ENCODE measurements at regions not wholly inside any gene's neighbourhood (a gene's known extent, or its start where the extent isn't known, plus 50 kb on each side); places are given as distances from the start of the nearest gene placed in this dataset.
"Not testable (repeated sequence)": the region's sequence is repeated elsewhere in the genome, so short reads cannot be mapped to it uniquely, and the experiment has no call there.

- DNase-seq = no peak
These were observed 1154.5 kb downstream of the AACS start for GRCh38 chr12:126219654-126220279.

GRCh38 chr12:126224032-126224431, 1158.8 kb downstream of the AACS start:
- no peak for DNase-seq

GRCh38 chr12:126228936-126229335, 1163.7 kb downstream of the AACS start:
- DNase-seq = no peak

GRCh38 chr12:126232711-126233110, 1167.5 kb downstream of the AACS start:
- no peak for DNase-seq

DNA sequence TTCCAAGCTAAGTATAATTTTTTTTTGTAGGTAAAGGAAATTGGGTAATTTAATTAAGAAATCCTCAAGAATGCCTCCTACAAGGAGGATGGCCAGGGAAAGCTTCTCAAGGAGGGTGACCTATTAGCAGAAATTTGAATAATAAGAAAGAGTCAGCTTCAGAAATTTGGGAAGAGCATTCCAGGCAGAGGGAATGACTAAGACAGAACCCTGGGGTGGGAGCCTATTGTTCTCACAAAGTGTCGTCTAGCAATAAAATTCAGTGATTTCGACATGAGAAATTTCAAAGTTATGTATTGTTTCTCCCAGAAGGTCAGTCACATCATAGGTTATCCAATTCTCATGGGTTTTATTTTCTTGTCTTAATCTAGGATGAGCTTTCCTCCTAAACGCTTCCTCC, 1168.4 kb downstream of the AACS start:
- no peak for DNase-seq

DNA sequence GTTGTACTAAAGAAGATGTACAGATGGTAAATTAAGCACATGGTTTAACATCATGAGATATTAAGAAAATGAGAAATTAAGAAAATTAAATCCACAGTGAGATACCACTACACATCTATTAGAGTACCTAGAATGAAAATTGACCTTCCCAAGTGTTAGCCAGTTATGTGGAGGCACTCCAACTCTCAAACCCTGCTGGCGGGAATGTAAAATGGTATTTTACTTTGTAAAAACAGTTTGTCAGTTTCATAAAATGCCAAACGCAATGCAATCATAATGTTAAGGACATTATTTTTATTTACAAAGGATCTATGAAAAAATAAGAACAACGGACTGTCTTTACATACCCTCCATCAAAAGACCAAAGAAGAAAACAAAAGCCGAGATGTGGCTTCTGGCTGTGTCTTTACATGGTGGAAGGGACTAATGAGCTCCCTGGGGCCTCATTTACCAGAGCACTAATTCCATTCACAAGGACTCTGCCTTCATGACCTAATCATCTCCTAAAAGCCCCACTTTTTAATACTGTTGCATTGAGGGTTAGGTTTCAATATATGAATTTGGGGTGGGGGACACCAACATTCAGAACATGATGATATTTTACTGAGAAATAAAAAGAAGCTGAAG, 1178.7 kb downstream of the AACS start:
- no peak for DNase-seq

DNA sequence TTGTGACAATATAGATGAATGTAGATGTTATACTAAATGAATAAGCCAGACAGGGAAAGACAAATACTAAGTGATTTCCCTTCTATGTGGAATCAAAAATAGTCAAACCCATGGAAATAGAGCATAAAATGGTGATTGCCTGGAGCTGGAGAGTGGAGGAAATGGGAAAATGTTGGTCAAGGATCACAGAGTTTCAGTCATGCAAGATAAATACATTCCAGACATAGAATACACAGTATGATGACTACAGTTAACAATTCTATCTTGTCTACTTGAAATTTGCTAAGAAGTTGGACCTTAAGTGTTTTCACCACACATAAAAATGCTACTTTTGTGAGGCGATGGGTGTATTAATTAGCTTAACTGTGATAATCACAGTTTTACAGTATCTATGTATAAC, 1182.7 kb downstream of the AACS start:
- no peak for DNase-seq

GRCh38 chr12:126248871-126249403, 1183.7 kb downstream of the AACS start:
- no peak for DNase-seq

DNA sequence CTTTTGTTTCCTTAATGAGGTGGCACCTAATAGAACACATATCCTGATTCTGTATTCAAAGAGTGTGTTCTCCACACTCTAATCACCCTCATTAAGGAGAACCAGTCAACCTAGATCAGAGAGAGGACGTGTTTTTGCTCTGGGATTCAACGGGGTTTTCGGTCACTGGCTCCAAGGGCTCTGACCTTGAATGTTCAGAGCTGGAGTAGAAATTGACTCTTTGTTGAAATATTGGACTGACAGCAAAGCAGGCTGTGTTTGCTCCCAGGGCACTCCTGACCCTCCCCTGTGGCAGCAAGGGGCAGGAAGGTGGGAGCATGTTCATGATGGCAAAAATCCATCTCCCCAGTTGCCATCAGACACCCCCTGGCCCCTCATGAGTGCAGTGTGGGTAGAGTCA, 1193.0 kb downstream of the AACS start:
- no peak for DNase-seq

DNA sequence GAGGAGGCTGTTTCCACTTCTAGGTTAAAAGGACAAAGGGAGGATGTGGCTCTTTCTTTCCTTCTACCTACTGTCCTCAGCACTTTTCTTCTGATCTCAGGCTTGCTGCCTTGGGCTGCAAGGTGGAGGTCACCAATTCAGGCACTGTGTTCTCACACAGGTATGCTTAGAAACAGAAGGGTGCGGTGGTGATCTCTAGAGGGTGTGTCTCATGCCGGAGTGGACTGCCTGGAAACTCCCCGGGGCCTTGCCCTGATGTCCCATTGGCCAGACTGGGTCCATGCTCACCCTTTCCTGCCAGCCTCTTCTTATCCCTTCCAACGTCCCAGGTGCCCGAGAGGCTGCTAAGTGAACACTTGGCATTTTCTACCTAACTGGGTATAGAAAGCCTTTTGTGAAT, 1197.6 kb downstream of the AACS start:
- no peak for DNase-seq

GRCh38 chr12:126268222-126268621, 1203.0 kb downstream of the AACS start:
- DNase-seq = no peak

DNA sequence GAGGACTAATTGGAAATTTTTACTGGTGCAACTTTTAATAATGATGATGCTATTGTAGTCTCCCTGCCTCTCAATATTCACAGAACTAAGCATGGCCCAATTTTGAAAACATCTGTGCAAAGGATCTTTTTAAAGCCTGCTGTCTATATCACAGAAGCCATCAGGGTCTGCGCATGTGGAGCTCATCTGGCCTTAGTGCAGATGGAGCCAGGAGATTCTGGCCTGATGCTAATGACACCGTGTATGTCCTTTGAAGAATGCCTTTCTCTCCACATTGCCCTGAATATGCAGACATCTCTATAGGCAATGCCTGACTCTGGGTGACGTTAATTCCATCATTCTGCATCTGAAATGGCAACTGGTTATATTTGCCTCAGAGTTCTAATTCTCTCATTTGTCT, 1205.9 kb downstream of the AACS start:
- DNase-seq = no peak

DNA sequence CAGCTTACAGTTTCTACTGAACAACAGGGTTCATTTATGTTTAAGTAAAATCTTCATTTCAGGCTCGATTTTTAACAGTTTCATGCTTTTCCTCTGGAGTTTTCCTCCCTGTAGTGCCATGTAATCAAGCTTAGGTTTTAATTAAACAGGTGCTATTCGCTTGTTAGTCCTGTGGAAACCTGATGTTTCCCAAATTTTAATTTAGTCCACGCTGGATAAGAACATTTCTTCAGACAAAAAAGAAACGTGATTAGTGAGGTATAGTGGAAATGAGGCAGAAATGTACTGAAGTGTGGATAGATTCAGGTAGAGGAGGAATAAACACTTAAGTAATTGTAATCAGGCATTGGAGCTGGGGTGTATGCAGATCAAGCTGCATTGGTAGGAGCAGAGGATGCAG, 1217.5 kb downstream of the AACS start:
- DNase-seq = no peak

GRCh38 chr12:126286203-126286602, 1221.0 kb downstream of the AACS start:
- DNase-seq = no peak

DNA sequence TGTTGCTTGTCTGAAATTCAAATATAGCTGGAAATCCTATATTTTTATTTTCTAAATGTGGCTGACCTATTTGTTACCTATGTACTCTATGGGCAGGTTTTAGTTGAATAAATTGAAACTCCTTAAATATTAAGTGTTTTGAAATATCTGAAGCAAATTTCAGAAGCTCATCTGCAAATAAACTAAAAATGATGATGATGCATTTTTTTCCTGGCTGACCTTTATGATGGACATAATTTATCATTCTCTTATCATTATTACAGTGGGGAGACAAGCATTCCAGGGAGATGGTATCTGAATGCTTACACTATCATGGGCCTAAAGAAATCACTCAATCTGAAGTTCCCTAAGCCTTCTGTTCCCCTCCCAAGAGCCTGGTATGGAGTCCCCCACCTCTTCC, 1225.2 kb downstream of the AACS start:
- DNase-seq = no peak

DNA sequence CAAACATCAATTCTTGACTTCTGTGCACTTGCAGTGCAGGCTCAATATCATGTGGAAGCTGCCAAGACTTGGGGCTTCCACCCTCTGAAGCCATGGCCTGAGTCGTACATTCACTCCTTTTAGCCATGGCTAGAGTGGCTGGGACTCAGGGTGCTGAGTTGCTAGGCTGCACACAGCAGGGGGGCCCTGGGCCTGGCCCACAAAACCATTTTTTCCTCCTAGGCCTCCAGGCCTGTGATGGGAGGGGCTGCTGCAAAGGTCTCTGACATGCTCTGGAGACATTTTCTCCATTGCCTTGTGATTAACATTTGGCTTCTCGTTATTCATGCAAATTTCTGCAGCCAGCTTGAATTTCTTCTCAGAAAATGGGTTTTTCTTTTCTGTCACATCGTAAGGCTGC, 1226.8 kb downstream of the AACS start:
- DNase-seq = not testable (repeated sequence)

DNA sequence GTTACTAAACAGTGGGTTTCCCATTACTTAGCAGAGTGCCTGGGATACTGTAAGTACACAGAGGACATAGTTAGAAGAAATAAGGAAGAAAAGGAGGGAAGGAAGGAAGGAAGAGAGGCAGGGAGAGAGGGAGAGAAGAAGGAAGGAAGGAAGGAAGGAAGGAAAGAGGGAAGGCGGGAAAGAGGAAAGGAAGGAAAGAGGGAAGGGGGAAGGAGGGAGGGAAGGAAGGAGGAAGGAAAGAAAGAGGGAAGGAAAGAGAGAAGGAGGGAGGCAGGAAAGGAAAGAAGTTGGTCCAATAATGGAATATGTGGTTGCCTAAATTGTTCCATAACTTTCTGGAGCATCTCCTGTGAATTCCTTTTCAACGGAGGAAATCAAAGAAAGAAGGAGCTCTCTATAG, 1230.4 kb downstream of the AACS start:
- DNase-seq = no peak

DNA sequence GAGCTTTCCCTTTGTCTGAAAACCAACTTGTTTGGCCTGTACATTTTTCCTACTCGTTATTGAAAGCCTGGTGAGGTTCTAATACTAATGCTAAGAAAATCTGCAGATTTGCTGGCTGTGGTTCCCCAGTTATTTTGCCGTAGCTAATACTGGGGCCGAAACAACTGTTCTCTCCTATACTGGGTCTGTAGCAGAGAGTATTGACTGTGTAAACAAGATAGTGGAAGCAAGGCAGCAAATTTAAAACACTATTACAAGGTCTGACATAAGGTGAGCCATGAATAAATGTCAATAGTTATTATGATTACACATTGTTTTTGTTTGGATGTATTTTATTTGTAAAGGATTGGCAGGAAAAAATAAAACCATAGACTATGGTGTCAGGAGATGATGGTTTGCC, 1244.0 kb downstream of the AACS start:
- no peak for DNase-seq

DNA sequence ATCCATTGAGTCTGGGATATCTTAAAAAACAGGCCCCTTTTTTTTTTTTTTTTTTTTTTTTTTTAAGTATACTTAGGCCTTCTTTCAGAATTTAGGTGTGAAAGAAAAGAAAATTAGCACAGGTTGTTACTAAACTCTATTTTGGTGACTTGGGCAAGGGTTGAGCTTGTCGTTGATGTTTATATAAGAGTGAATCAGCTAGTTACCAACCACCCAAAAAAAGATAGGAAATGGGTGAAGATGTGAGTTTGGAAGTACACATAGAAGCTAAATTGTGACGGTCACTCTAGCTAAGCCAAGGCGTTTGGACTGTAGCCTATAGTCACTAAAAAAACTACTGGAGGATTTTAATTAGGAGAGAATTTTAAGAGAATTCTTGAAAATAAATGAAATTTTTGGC, 1247.2 kb downstream of the AACS start:
- DNase-seq = no peak

DNA sequence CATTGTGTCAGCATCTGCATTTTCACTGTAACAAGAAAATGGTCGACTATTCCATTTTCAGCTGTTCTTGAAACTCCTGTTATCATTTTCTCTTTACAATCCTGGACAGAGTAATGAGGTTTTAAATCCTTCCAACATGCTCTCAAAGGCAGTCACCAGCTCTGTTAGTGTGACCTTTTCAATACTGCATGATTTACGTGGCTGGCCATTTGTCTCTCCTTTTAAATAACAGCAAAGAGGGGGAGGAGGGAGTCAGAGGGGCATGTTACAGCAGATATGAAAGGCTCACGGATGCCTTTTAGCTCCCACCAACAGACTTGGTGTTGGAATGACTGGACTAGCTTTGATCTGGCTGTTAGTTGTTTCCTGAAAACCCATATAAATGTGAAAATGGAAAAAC, 1251.2 kb downstream of the AACS start:
- DNase-seq = no peak

- DNase-seq = peak; percentile 53
These were observed 1272.6 kb downstream of the AACS start for GRCh38 chr12:126337556-126338441.

DNA sequence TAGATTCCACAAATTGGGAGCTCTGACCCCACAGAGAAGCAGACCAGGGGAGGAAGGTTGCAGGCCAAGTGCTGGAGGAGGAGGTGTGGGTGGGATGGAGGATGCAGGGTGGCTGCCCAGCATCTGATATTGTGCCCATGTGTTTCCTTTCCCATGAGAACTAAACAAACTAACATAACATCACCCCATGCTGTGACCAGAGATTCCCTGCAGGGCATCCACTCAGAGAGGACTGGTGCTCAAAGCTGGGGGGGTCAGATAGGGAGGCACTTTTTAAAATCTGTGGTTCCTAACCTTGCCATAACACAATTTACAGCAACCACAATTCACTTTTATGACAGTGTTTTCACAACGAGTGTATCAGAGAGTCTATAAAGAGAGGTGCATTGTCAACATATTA, 1277.6 kb downstream of the AACS start:
- DNase-seq = no peak

GRCh38 chr12:126343321-126343720, 1278.1 kb downstream of the AACS start:
- no peak for DNase-seq

GRCh38 chr12:126346087-126346486, 1280.9 kb downstream of the AACS start:
- no peak for DNase-seq
